Left kidney (tissue), 1 donor: ENCODE measurements at regions not wholly inside any gene's neighbourhood (a gene's known extent, or its start where the extent isn't known, plus 50 kb on each side); places are given as distances from the start of the nearest gene placed in this dataset.
A peak's percentile ranks its signal among the peaks of the same experiment; 100 is the strongest.

ENCODE experiments used
- DNase-seq: peaks from one replicate; pipeline ENCODE4 v3.0.0-alpha.2; 2013

GRCh38 chrX:122788216-122788615 is 395.9 kb upstream of the GRIA3 start:
- no peak for DNase-seq

GRCh38 chrX:122790376-122791095 is 393.5 kb upstream of the GRIA3 start:
- DNase-seq: no peak

GRCh38 chrX:122813876-122814275 is 370.2 kb upstream of the GRIA3 start:
- DNase-seq: no peak

GRCh38 chrX:122816288-122816687 is 367.8 kb upstream of the GRIA3 start:
- DNase-seq: no peak

GRCh38 chrX:122817321-122817955 is 366.6 kb upstream of the GRIA3 start:
- no peak for DNase-seq

- DNase-seq: no peak
Measured at GRCh38 chrX:122818068-122818467, 366.0 kb upstream of the GRIA3 start.

- DNase-seq: no peak
Measured at GRCh38 chrX:122833230-122833629, 350.8 kb upstream of the GRIA3 start.

GRCh38 chrX:122835886-122836285 is 348.2 kb upstream of the GRIA3 start:
- DNase-seq: no peak

- DNase-seq: no peak
Measured at GRCh38 chrX:122850326-122850725, 333.8 kb upstream of the GRIA3 start.

GRCh38 chrX:122856205-122856604 is 327.9 kb upstream of the GRIA3 start:
- no peak for DNase-seq

GRCh38 chrX:122857734-122858133 is 326.3 kb upstream of the GRIA3 start:
- no peak for DNase-seq

GRCh38 chrX:122863067-122863466 is 321.0 kb upstream of the GRIA3 start:
- DNase-seq: no peak

- no peak for DNase-seq
Measured at GRCh38 chrX:122866532-122866931, 317.5 kb upstream of the GRIA3 start.

GRCh38 chrX:122868631-122869030 is 315.4 kb upstream of the GRIA3 start:
- DNase-seq: peak; percentile 1

GRCh38 chrX:122869171-122869570 is 314.9 kb upstream of the GRIA3 start:
- DNase-seq: no peak

GRCh38 chrX:122878269-122878668 is 305.8 kb upstream of the GRIA3 start:
- DNase-seq: no peak

GRCh38 chrX:122880952-122881351 is 303.1 kb upstream of the GRIA3 start:
- DNase-seq: no peak

GRCh38 chrX:122890729-122891128 is 293.3 kb upstream of the GRIA3 start:
- no peak for DNase-seq

GRCh38 chrX:122906726-122907125 is 277.4 kb upstream of the GRIA3 start:
- DNase-seq: no peak

GRCh38 chrX:122907375-122907774 is 276.7 kb upstream of the GRIA3 start:
- DNase-seq: no peak

GRCh38 chrX:122910697-122911096 is 273.4 kb upstream of the GRIA3 start:
- DNase-seq: no peak

- DNase-seq: no peak
Measured at GRCh38 chrX:122913134-122913533, 270.9 kb upstream of the GRIA3 start.

GRCh38 chrX:122913764-122914163 is 270.3 kb upstream of the GRIA3 start:
- DNase-seq: no peak

GRCh38 chrX:122914256-122914655 is 269.8 kb upstream of the GRIA3 start:
- DNase-seq: no peak
